Heart left ventricle (tissue), 16 donors: ENCODE measurements at regions not wholly inside any gene's neighbourhood (a gene's known extent, or its start where the extent isn't known, plus 50 kb on each side); places are given as distances from the start of the nearest gene placed in this dataset.
"Not testable (repeated sequence)": the region's sequence is repeated elsewhere in the genome, so short reads cannot be mapped to it uniquely, and the experiment has no call there.

ENCODE experiments used
- ATAC-seq, 4 donors: fragments of 200-7000 bp; cut with Tn5 transposase; one replicate each; pipeline ENCODE4 v1.9.1; 2020 to 2022; ENCODE audit warnings: moderate library complexity in 4 of 4, mild to moderate bottlenecking in 3 of 4, moderate number of reproducible peaks in 1 of 4
- DNase-seq, 5 donors: peaks; one replicate each; pipeline ENCODE4 v3.0.0-alpha.2; 2020
- H3K27ac ChIP-seq, 12 donors: fragments of 200-600 bp; sonication (generic) in 4 of 12; one replicate each; pipeline versions ENCODE4 v1.5.0 to v1.8.0; 2016 to 2022; ENCODE audit warnings: mild to moderate bottlenecking in 2 of 12
- H3K27me3 ChIP-seq, 9 donors: fragments of 200-600 bp; sonication (generic) in 2 of 9; one replicate each; pipeline versions ENCODE4 v1.5.1 to v1.8.0; 2016 to 2022; ENCODE audit warnings: mild to moderate bottlenecking in 3 of 9
- H3K36me3 ChIP-seq, 9 donors: fragments of 200-600 bp; sonication (generic) in 2 of 9; one replicate each; pipeline versions ENCODE4 v1.5.0 to v1.8.0; 2018 to 2022; ENCODE audit warnings: mild to moderate bottlenecking in 2 of 9
- H3K4me1 ChIP-seq, 12 donors: fragments of 200-600 bp; sonication (generic) in 4 of 12; one replicate each; pipeline versions ENCODE4 v1.5.0 to v1.8.0; 2016 to 2022; ENCODE audit warnings: mild to moderate bottlenecking in 3 of 12
- H3K4me3 ChIP-seq, 12 donors: fragments of 200-600 bp; sonication (generic) in 4 of 12; one replicate each; pipeline versions ENCODE4 v1.5.0 to v1.8.0; 2017 to 2022; ENCODE audit warnings: mild to moderate bottlenecking in 9 of 12, moderate library complexity in 4 of 12
- H3K9me3 ChIP-seq, 12 donors: fragments of 200-600 bp; sonication (generic) in 4 of 12; one replicate each; pipeline versions ENCODE4 v1.5.0 to v1.8.0; 2016 to 2022; ENCODE audit warnings: mild to moderate bottlenecking in 1 of 12
- POLR2A ChIP-seq, 2 donors: fragments of 450-650 bp; IDR thresholded peaks; one replicate each; pipeline ENCODE4 v1.6.1; 2017; ENCODE audit warnings: antibody characterized with exemption in 2 of 2, mild to moderate bottlenecking in 2 of 2, moderate library complexity in 2 of 2
- WGBS, 4 donors: extraction: QIAGEN DNeasy Blood & Tissue Kit in 2 of 4; methylation state at CpG; one replicate each; pipeline versions ENCODE4 v1.1.5 to v1.1.7; 2013 to 2018; 5-methylcytosine and 5-hydroxymethylcytosine counted together
- intact Hi-C, 10 donors: fragments of 100-400 bp; cut with DNase I; formaldehyde crosslinking; loops; one replicate each; pipeline versions ENCODE4 v1.11.1 to v1.14.2; 2022
- TF ChIP-seq, protein P1 (sequence below), 12 donors: fragments of 200-600 bp; sonication (generic) in 4 of 12; IDR thresholded peaks; one replicate each; pipeline versions ENCODE4 v1.5.0 to v1.8.0; 2018 to 2022; ENCODE audit warnings: antibody characterized with exemption in 12 of 12, mild to moderate bottlenecking in 5 of 12
- donor health status: ischemic (EF 13 %, LVEDD 7.1; RV severe dilation, severe dysfunction).
- donor health status: healthy with polysubstance abuse.
- donor health status: DM: no; HTN: yes; CAD: no.
- donor health status: DM: no; HTN: no; CAD: no.
- donor health status: ischemic (EF 25% LVEDD 6.9; RV normal size, moderate dysfunction).
- donor health status: ischemic (EF 25% LVEDD 5.7; RV mildly dilated, moderate dysfunction).
- donor health status: healthy.
- donor health status: DM: yes; HTN: yes; CAD: no.
- donor health status: ischemic (EF 35%, LVEDD 5.7; RV mildly dilated, moderate dysfunction).
- donor health status: nonischemic (EF 11% LVEDD 7.7; RV severe dilation, severe dysfunction).
- donor health status: DM: yes; HTN: yes; CAD: no.
- donor health status: PGD.
- donor health status: ischemic (EF 29% LVEDD 5.4; RV normal size, mild dysfunction).
- donor health status: nonischemic (EF 23%, LVEDD 6.1; RV moderate dilation, normal function).

DNA sequence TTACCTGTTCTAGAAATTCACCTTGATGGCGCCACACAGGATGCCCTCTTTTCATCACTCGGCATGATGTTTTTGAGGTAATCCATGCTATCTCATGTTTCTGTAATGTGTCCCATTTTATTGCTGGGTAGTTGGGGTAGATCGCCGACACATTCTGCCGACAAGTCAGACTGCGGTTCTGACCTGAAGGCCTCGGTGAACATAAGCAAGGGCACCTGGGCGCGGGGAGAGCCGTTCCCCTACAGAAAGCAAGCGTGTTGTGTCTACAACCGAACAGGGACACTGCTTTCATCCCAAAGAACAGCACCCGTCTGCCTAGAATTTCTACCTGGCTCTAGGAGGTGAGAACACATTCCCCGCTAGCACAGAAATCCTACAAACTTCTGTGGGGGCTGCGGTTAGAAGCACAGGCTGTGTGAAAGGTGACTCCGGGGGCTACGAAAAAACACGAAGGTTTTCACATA lies 149.2 kb downstream of the PPIAL4G start:
- Histone ChIP-seq H3K9me3 (no peaks in the 10 kb centered on the region), H3K4me1 (peaks cover 0 to 24% (median 6%) of the 10 kb centered on the region in 12 donors), H3K4me3 (peak overlapping the region; percentile 37 to 72 (median 54)), H3K27me3 (peaks cover 0 to 30% (median 12%) of the 10 kb centered on the region in 9 donors), H3K27ac (peak overlapping the region in 9 of 12 donors; percentile 60 to 91 (median 74)), H3K36me3 (no peaks in the 10 kb centered on the region)
- TF ChIP-seq, protein P1, sequence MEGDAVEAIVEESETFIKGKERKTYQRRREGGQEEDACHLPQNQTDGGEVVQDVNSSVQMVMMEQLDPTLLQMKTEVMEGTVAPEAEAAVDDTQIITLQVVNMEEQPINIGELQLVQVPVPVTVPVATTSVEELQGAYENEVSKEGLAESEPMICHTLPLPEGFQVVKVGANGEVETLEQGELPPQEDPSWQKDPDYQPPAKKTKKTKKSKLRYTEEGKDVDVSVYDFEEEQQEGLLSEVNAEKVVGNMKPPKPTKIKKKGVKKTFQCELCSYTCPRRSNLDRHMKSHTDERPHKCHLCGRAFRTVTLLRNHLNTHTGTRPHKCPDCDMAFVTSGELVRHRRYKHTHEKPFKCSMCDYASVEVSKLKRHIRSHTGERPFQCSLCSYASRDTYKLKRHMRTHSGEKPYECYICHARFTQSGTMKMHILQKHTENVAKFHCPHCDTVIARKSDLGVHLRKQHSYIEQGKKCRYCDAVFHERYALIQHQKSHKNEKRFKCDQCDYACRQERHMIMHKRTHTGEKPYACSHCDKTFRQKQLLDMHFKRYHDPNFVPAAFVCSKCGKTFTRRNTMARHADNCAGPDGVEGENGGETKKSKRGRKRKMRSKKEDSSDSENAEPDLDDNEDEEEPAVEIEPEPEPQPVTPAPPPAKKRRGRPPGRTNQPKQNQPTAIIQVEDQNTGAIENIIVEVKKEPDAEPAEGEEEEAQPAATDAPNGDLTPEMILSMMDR (IDR thresholded peaks at IDR 0.05): no peak
- no peak for TF ChIP-seq POLR2A (IDR thresholded peaks at IDR 0.05)
- intact Hi-C loops: no loop called here
- DNase-seq: no peak
- WGBS, 4 donors: 14 to 24% (median 19%) methylated on average over 18 of the region's 18 CpGs
- no peak for ATAC-seq

DNA sequence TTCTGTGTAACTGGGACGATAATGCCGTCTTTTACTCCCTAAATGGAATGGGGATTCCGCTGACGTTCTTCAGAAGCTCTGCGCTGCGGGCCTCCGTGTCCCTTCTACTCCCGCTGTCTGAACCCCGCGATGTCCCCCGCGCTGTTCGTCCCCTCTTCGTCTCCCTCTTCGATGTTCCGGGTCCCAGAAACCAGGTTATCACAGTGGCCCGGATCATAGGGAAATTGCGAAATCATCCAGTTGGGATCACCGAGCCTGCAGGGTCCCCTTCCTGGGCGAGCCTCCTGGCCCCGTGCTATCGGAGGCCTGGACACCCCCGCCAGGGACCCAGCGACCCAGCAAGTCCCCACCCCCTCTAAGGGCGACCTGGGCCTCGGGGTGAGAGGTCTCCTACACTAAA lies 154.2 kb downstream of the PPIAL4G start:
- 34 to 91% (median 55%) methylated on average over 25 to 26 of the region's 26 CpGs for whole genome bisulfite sequencing, 4 donors
- Histone ChIP-seq H3K27me3 (peaks cover 0 to 38% (median 16%) of the 10 kb centered on the region in 9 donors), H3K36me3 (no peaks in the 10 kb centered on the region), H3K27ac (no peak overlapping the region), H3K4me1 (peaks cover 0 to 6% (median 2%) of the 10 kb centered on the region in 12 donors), H3K9me3 (no peaks in the 10 kb centered on the region), H3K4me3 (peak overlapping the region in 2 of 12 donors; percentile 6 to 26)
- intact Hi-C loops: no loop called here
- ATAC-seq (no peak), DNase-seq (no peak)
- TF ChIP-seq, protein P1 (IDR thresholded peaks at IDR 0.05): no peak
- no peak for TF ChIP-seq POLR2A (IDR thresholded peaks at IDR 0.05)

- DNase-seq, H3K4me3 ChIP-seq, intact Hi-C loops, H3K27ac ChIP-seq, H3K36me3 ChIP-seq, ATAC-seq, H3K9me3 ChIP-seq, H3K4me1 ChIP-seq: not testable (repeated sequence)
- H3K27me3 ChIP-seq: peaks cover 0 to 35% (median 16%) of the 10 kb centered on the region in 9 donors
- 90 to 93% (median 91%) methylated on average over 16 to 17 of the region's 17 CpGs for WGBS, 4 donors
Measured at GRCh38 chr1:148325031-148325430, 158.1 kb downstream of the PPIAL4G start.

DNA sequence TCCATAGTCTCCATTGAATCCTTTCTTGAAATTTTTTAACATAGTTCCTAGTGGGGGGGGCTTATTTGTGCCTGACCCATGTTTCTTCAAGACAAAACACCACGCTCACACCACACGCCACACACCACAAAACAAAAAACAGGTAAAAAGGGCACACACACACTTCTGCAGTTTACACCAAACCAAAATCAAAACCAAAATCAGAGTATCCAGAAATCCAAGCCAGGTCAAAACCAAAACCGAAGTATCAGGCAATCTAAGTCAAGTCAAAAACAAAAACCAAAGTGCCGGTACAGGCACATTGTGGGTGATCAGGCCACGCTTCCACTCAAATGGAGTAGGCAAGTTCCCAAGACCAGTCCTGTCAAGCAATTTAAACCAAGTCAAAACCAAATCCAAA lies 158.6 kb downstream of the PPIAL4G start:
- intact Hi-C loops: not testable (repeated sequence)
- 88 to 98% (median 95%) methylated on average over 5 of the region's 5 CpGs for WGBS, 4 donors

DNA sequence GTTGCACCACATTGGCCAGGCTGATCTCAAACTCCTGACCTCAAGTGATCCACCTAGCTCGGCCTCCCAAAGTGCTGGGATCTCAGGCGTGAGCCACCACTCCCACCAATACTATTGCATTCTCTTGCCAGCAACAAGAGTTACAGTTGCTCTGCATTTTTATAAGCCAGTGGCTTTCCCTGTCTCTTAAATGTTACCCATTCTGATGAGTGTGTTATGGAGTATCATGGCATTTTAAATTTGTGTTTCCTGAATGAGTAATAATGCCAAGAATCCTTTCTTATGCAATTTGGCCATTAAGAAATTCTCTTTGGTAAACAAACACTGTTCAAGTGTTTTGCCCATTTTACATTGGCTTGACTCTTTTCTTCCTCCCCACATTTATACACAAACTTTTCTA lies 163.0 kb downstream of the PPIAL4G start:
- H3K4me3 ChIP-seq, DNase-seq, H3K9me3 ChIP-seq, H3K36me3 ChIP-seq, intact Hi-C loops, H3K27ac ChIP-seq, ATAC-seq: not testable (repeated sequence)
- WGBS, 4 donors: 93 to 100% (median 96%) methylated on average over 2 of the region's 2 CpGs
- Histone ChIP-seq H3K4me1 (peaks cover 0 to 25% (median 4%) of the 10 kb centered on the region in 12 donors), H3K27me3 (peaks cover 3 to 68% (median 22%) of the 10 kb centered on the region in 9 donors)

More for the DNA sequence above, 158.6 kb downstream of the PPIAL4G start:
- peaks cover 0 to 35% (median 13%) of the 10 kb centered on the region in 9 donors for H3K27me3 ChIP-seq
- not testable (repeated sequence) for DNase-seq, H3K4me3 ChIP-seq, H3K27ac ChIP-seq, H3K9me3 ChIP-seq, ATAC-seq, H3K4me1 ChIP-seq, H3K36me3 ChIP-seq

GRCh38 chr1:148318904-148319242 lies 164.2 kb downstream of the PPIAL4G start:
- no peak for ATAC-seq
- Histone ChIP-seq H3K4me1 (peaks cover 0 to 25% (median 4%) of the 10 kb centered on the region in 12 donors), H3K27ac (peak overlapping the region in 1 of 12 donors; percentile 79), H3K9me3 (peaks cover 0 to 5% (median 0%) of the 10 kb centered on the region in 12 donors), H3K27me3 (peaks cover 3 to 77% (median 22%) of the 10 kb centered on the region in 9 donors), H3K4me3 (peak overlapping the region in 6 of 12 donors; percentile 22 to 61 (median 38)), H3K36me3 (no peaks in the 10 kb centered on the region)
- DNase-seq: no peak
- no peak for TF ChIP-seq POLR2A (IDR thresholded peaks at IDR 0.05)
- TF ChIP-seq, protein P1 (IDR thresholded peaks at IDR 0.05): no peak
- intact Hi-C loops: no loop called here
- 74 to 82% (median 79%) methylated on average over 6 of the region's 6 CpGs for WGBS, 4 donors
